LNCAP (cell line): ENCODE measurements at regions not wholly inside any gene's neighbourhood (a gene's known extent, or its start where the extent isn't known, plus 50 kb on each side); places are given as distances from the start of the nearest gene placed in this dataset.

Experiments used
- CTCF ChIP-seq: fragments of 450-650 bp; IDR thresholded peaks from 2 replicates; pipeline ENCODE4 v1.5.1; 2017; ENCODE audit warnings: mild to moderate bottlenecking

GRCh38 chr15:93422476-93422875 is 333.5 kb upstream of the RGMA start:
- TF ChIP-seq CTCF: no peak

GRCh38 chr15:93420477-93420876 is 331.5 kb upstream of the RGMA start:
- no peak for TF ChIP-seq CTCF

GRCh38 chr15:93420050-93420452 is 331.0 kb upstream of the RGMA start:
- no peak for TF ChIP-seq CTCF

GRCh38 chr15:93418566-93418965 is 329.6 kb upstream of the RGMA start:
- no peak for TF ChIP-seq CTCF

GRCh38 chr15:93417631-93418030 is 328.6 kb upstream of the RGMA start:
- no peak for TF ChIP-seq CTCF

- TF ChIP-seq CTCF: no peak
These were observed 328.1 kb upstream of the RGMA start for GRCh38 chr15:93417156-93417555.

- no peak for TF ChIP-seq CTCF
These were observed 326.6 kb upstream of the RGMA start for GRCh38 chr15:93415576-93415975.

- no peak for TF ChIP-seq CTCF
These were observed 325.7 kb upstream of the RGMA start for GRCh38 chr15:93414576-93415231.
